NCI-H1092 (cell line): ENCODE measurements at regions not wholly inside any gene's neighbourhood (a gene's known extent, or its start where the extent isn't known, plus 50 kb on each side); places are given as distances from the start of the nearest gene placed in this dataset.
"Not testable (repeated sequence)": the region's sequence is repeated elsewhere in the genome, so short reads cannot be mapped to it uniquely, and the experiment has no call there.

Source experiments
- DNase-seq: peaks from one replicate; lab custom pipeline; 2025; lab: John Stamatoyannopoulos, UW

- no peak for DNase-seq
Measured at GRCh38 chr12:125311050-125311449, 245.8 kb downstream of the AACS start.

- no peak for DNase-seq
Measured at GRCh38 chr12:125312471-125312870, 247.2 kb downstream of the AACS start.

GRCh38 chr12:125314051-125314755 lies 249.0 kb downstream of the AACS start:
- no peak for DNase-seq

GRCh38 chr12:125315771-125316170 lies 250.5 kb downstream of the AACS start:
- DNase-seq: no peak

- DNase-seq: no peak
Measured at GRCh38 chr12:125320177-125320576, 254.9 kb downstream of the AACS start.

GRCh38 chr12:125324861-125325490 lies 259.7 kb downstream of the AACS start:
- DNase-seq: no peak

- no peak for DNase-seq
Measured at GRCh38 chr12:125329239-125330102, 264.2 kb downstream of the AACS start.

GRCh38 chr12:125330645-125331341 lies 265.6 kb downstream of the AACS start:
- DNase-seq: no peak

GRCh38 chr12:125331342-125332052 lies 266.3 kb downstream of the AACS start:
- DNase-seq: no peak

GRCh38 chr12:125332900-125333299 lies 267.7 kb downstream of the AACS start:
- no peak for DNase-seq

- DNase-seq: no peak
Measured at GRCh38 chr12:125336246-125336645, 271.0 kb downstream of the AACS start.

- no peak for DNase-seq
Measured at GRCh38 chr12:125340791-125341190, 275.6 kb downstream of the AACS start.

GRCh38 chr12:125341422-125341821 lies 276.2 kb downstream of the AACS start:
- no peak for DNase-seq

- DNase-seq: no peak
Measured at GRCh38 chr12:125343649-125344048, 278.4 kb downstream of the AACS start.

GRCh38 chr12:125346362-125346761 lies 281.1 kb downstream of the AACS start:
- DNase-seq: no peak

- no peak for DNase-seq
Measured at GRCh38 chr12:125351788-125352187, 286.6 kb downstream of the AACS start.

GRCh38 chr12:125353002-125353401 lies 287.8 kb downstream of the AACS start:
- DNase-seq: not testable (repeated sequence)

- no peak for DNase-seq
Measured at GRCh38 chr12:125353871-125354270, 288.6 kb downstream of the AACS start.

- DNase-seq: no peak
Measured at GRCh38 chr12:125355614-125356013, 290.4 kb downstream of the AACS start.

GRCh38 chr12:125356111-125356510 lies 290.9 kb downstream of the AACS start:
- DNase-seq: no peak

GRCh38 chr12:125357561-125357960 lies 292.3 kb downstream of the AACS start:
- no peak for DNase-seq

- DNase-seq: no peak
Measured at GRCh38 chr12:125360540-125360939, 295.3 kb downstream of the AACS start.
